Fibroblast of lung (primary cell): ENCODE measurements at regions not wholly inside any gene's neighbourhood (a gene's known extent, or its start where the extent isn't known, plus 50 kb on each side); places are given as distances from the start of the nearest gene placed in this dataset.
A peak's percentile ranks its signal among the peaks of the same experiment; 100 is the strongest.
"Not testable (repeated sequence)": the region's sequence is repeated elsewhere in the genome, so short reads cannot be mapped to it uniquely, and the experiment has no call there.

ENCODE experiments used
- DNase-seq, 2 donors: peaks; one replicate each; pipeline versions ENCODE4 v3.0.0 to v3.0.0-alpha.2; 2010; ENCODE audit warnings: low read depth in 2 of 2
- H2AFZ ChIP-seq: 2 replicates; pipeline ENCODE4 v1.5.1; 2012; ENCODE audit warnings: low read length, control low read depth, inconsistent platforms
- H3K27ac ChIP-seq: 2 replicates; pipeline ENCODE4 v1.5.1; 2011; ENCODE audit warnings: low read length, control low read depth; ENCODE audit not compliant: insufficient read depth
- H3K27me3 ChIP-seq: 2 replicates; pipeline ENCODE4 v1.5.1; 2011; ENCODE audit warnings: mild to moderate bottlenecking, low read length; ENCODE audit not compliant: control insufficient read depth, insufficient read depth
- H3K36me3 ChIP-seq: 2 replicates; pipeline ENCODE4 v1.5.1; 2011; ENCODE audit warnings: low read length; ENCODE audit not compliant: control insufficient read depth, insufficient read depth
- H3K4me1 ChIP-seq: 2 replicates; pipeline ENCODE4 v1.5.1; 2011; ENCODE audit warnings: low read length; ENCODE audit not compliant: control insufficient read depth, insufficient read depth; ENCODE audit errors: extremely low read depth
- H3K4me2 ChIP-seq: 2 replicates; pipeline ENCODE4 v1.5.1; 2011; ENCODE audit warnings: low read length, control low read depth; ENCODE audit not compliant: insufficient read depth; ENCODE audit errors: extremely low read depth
- H3K4me3 ChIP-seq, 4 experiments: fragments of 200-600 bp in 1 of 4; sonication (generic) in 1 of 4; replicated peaks in 1 of 4; 2 replicates each; pipeline ENCODE4 v1.5.1; 2011 to 2016; ENCODE audit warnings: low read length in 4 of 4, low read depth in 3 of 4, mild to moderate bottlenecking in 3 of 4, control low read depth in 2 of 4, inconsistent platforms in 1 of 4, mixed read lengths in 1 of 4; ENCODE audit not compliant: insufficient read depth in 1 of 4; ENCODE audit errors: control extremely low read depth in 1 of 4
- H3K79me2 ChIP-seq: 2 replicates; pipeline ENCODE4 v1.5.1; 2012; ENCODE audit warnings: mild to moderate bottlenecking, low read length, inconsistent platforms; ENCODE audit not compliant: control insufficient read depth, insufficient read depth
- H3K9ac ChIP-seq: 2 replicates; pipeline ENCODE4 v1.5.1; 2011; ENCODE audit warnings: mild to moderate bottlenecking, low read length, control low read depth; ENCODE audit not compliant: insufficient read depth
- H3K9me3 ChIP-seq: 2 replicates; pipeline ENCODE4 v1.5.1; 2012; ENCODE audit warnings: low read depth, low read length; ENCODE audit not compliant: control insufficient read depth, insufficient read depth
- H4K20me1 ChIP-seq: 2 replicates; pipeline ENCODE4 v1.5.1; 2011; ENCODE audit warnings: low read length; ENCODE audit not compliant: control insufficient read depth, insufficient read depth; ENCODE audit errors: extremely low read depth
- EZH2 ChIP-seq: IDR thresholded peaks from 2 replicates; pipeline ENCODE4 v1.5.1; 2012; ENCODE audit warnings: low read length, control low read depth, mild to moderate bottlenecking; ENCODE audit errors: missing control alignments
- TF ChIP-seq, protein P1 (sequence below), 2 donors: IDR thresholded peaks in 1 of 2; conservative IDR thresholded peaks in 1 of 2; 1 replicate in 1 of 2; 2 replicates in 1 of 2; pipeline ENCODE4 v1.5.1; 2011 to 2012; ENCODE audit warnings: low read length in 2 of 2, control low read depth in 1 of 2, inconsistent platforms in 1 of 2, low read depth in 1 of 2, mild to moderate bottlenecking in 1 of 2

DNA sequence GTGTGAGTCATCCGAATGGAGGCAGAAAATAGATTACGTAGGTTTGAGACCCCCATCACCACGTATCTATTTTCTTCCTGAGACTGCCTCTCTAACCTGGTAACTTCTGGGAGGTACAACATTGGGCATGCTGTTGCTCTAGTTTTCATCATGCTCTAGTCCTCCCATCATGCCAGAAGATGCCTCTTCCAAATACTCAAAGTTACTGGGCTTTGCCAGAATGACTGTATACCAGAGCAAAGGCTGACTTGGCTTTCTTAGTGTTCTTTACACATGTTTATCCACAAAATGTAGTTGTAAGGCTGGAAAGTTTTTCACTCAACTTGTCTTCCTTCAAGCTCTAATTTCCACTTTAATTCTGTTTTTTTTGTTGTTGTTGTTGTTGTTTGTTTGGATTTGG, 370.5 kb downstream of the MDFIC start:
- H3K9me3 ChIP-seq: no peaks in the 10 kb centered on the region
- H3K27me3 ChIP-seq: no peaks in the 10 kb centered on the region
- H3K79me2 ChIP-seq: no peaks in the 10 kb centered on the region
- TF ChIP-seq, protein P1, sequence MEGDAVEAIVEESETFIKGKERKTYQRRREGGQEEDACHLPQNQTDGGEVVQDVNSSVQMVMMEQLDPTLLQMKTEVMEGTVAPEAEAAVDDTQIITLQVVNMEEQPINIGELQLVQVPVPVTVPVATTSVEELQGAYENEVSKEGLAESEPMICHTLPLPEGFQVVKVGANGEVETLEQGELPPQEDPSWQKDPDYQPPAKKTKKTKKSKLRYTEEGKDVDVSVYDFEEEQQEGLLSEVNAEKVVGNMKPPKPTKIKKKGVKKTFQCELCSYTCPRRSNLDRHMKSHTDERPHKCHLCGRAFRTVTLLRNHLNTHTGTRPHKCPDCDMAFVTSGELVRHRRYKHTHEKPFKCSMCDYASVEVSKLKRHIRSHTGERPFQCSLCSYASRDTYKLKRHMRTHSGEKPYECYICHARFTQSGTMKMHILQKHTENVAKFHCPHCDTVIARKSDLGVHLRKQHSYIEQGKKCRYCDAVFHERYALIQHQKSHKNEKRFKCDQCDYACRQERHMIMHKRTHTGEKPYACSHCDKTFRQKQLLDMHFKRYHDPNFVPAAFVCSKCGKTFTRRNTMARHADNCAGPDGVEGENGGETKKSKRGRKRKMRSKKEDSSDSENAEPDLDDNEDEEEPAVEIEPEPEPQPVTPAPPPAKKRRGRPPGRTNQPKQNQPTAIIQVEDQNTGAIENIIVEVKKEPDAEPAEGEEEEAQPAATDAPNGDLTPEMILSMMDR (conservative IDR thresholded peaks at IDR 0.05 in 1 of 2, IDR thresholded peaks at IDR 0.05 in 1 of 2; ENCODE audit: low read depth in 1 of 2, low read length in 2 of 2): no peak
- TF ChIP-seq EZH2: no peak
- H3K9ac ChIP-seq: no peak overlapping the region
- no peak overlapping the region for H2AFZ ChIP-seq
- no peak overlapping the region for H3K27ac ChIP-seq
- H4K20me1 ChIP-seq: no peaks in the 10 kb centered on the region
- H3K36me3 ChIP-seq: no peaks in the 10 kb centered on the region
- H3K4me1 ChIP-seq: no peaks in the 10 kb centered on the region
- peak in 1 of 2 donors; percentile 8 for DNase-seq
- no peak overlapping the region for H3K4me3 ChIP-seq
- no peak overlapping the region for H3K4me2 ChIP-seq

DNA sequence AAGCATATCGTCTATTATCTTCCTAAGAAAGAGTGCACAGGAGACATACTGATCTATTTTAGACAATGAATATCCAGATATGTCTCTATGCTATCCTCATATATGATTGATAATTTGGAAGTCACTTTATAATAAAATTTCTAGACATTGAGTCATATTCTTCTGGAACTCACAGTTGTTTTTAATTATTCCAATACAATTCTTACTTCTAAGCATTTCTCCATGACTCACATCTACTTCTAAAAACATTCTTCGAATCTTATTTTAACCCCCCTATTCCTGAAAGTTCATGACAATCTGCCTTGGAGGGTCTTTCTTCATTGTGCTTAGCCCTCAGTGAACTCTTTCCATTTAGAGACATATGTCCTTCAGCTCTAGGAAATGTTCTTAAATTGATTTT, 368.1 kb downstream of the MDFIC start:
- TF ChIP-seq, protein P1 (conservative IDR thresholded peaks at IDR 0.05 in 1 of 2, IDR thresholded peaks at IDR 0.05 in 1 of 2; ENCODE audit: low read depth in 1 of 2, low read length in 2 of 2): no peak
- no peak for TF ChIP-seq EZH2
- no peak overlapping the region for H3K4me3 ChIP-seq
- no peak overlapping the region for H2AFZ ChIP-seq

DNA sequence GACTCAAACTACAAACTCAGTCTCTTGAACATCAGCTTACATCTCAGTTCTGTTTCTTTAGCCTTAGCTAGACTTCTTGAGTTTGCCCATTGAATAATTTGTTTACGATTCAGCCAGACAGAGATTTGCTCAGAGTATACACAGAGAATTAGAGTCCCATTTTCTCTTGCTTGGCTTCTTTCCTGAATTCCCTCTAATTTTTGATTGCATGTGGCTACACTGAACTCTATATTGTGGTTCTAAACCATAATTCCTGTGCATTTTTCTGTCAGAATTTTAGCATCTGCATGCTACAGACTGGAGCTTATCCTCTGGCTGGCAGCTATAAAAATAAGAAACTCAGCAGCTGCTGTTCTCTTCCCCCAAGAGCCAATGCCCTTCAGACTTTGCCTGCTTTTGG, 354.9 kb downstream of the MDFIC start:
- no peak for TF ChIP-seq EZH2
- TF ChIP-seq, protein P1 (conservative IDR thresholded peaks at IDR 0.05 in 1 of 2, IDR thresholded peaks at IDR 0.05 in 1 of 2; ENCODE audit: low read depth in 1 of 2, low read length in 2 of 2): no peak
- H3K4me2 ChIP-seq: no peak overlapping the region
- no peaks in the 10 kb centered on the region for H4K20me1 ChIP-seq
- no peaks in the 10 kb centered on the region for H3K4me1 ChIP-seq
- H3K79me2 ChIP-seq: no peaks in the 10 kb centered on the region
- DNase-seq: no peak
- H3K27me3 ChIP-seq: no peaks in the 10 kb centered on the region
- no peak overlapping the region for H3K9ac ChIP-seq
- H2AFZ ChIP-seq: no peak overlapping the region
- no peaks in the 10 kb centered on the region for H3K36me3 ChIP-seq
- no peak overlapping the region for H3K27ac ChIP-seq
- no peak overlapping the region for H3K4me3 ChIP-seq
- H3K9me3 ChIP-seq: no peaks in the 10 kb centered on the region

More for the DNA sequence above, 368.1 kb downstream of the MDFIC start:
- Histone ChIP-seq H3K27me3 (no peaks in the 10 kb centered on the region), H3K27ac (no peak overlapping the region), H3K36me3 (no peaks in the 10 kb centered on the region), H4K20me1 (no peaks in the 10 kb centered on the region), H3K4me2 (no peak overlapping the region), H3K9ac (no peak overlapping the region), H3K9me3 (no peaks in the 10 kb centered on the region), H3K79me2 (no peaks in the 10 kb centered on the region), H3K4me1 (no peaks in the 10 kb centered on the region)
- peak in 1 of 2 donors; percentile 66 for DNase-seq

DNA sequence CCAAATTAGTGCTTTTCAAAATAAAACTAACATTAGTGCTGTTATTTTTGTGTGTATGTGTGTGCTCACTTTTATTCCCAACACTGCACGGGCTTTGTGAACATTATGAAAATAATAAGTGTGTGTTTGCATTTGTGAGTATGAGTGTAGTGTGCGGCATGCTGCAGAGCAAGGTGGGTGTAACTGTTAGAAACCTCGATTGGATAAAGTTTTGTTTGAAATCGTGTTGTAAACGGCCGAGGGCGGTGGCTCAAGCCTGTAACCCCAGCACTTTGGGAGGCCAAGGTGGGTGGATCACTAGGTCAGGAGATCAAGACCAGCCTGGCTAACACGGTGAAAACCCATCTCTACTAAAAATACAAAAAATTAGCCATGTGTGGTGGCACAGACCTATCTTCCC, 352.0 kb downstream of the MDFIC start:
- H3K4me1 ChIP-seq, H3K9me3 ChIP-seq, H3K9ac ChIP-seq, DNase-seq, H3K27ac ChIP-seq, H3K27me3 ChIP-seq, H2AFZ ChIP-seq, H3K4me2 ChIP-seq, H3K36me3 ChIP-seq, H4K20me1 ChIP-seq, H3K4me3 ChIP-seq, H3K79me2 ChIP-seq: not testable (repeated sequence)
